ENCODE measurements at regions not wholly inside any gene's neighbourhood (a gene's known extent, or its start where the extent isn't known, plus 50 kb on each side); places are given as distances from the start of the nearest gene placed in this dataset.

DNA sequence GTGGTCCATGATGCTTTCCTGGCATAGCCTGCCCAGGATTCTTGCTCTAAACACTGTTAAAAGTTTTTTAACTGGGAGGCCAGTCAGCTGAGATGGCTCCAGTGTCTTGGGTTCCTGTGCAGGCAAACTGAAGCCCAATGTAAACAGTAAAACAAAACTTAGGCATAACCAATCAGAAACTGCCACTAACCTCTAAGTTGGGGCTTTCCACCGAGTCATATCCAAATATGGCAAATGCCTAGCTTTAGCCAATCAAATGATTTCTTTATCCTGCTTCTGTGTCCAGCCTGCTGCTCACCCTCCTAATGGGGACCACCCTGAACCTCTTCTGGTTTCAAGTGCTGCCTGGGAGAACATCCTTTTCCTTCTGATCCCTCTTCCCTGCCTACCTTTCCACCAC is 277.9 kb downstream of the EMP1 start:
- no peak for ATAC-seq (ENCODE audit: low FRiP score)
- DNase-seq (ENCODE audit: low spot score) = no peak
- TF ChIP-seq, protein P1, sequence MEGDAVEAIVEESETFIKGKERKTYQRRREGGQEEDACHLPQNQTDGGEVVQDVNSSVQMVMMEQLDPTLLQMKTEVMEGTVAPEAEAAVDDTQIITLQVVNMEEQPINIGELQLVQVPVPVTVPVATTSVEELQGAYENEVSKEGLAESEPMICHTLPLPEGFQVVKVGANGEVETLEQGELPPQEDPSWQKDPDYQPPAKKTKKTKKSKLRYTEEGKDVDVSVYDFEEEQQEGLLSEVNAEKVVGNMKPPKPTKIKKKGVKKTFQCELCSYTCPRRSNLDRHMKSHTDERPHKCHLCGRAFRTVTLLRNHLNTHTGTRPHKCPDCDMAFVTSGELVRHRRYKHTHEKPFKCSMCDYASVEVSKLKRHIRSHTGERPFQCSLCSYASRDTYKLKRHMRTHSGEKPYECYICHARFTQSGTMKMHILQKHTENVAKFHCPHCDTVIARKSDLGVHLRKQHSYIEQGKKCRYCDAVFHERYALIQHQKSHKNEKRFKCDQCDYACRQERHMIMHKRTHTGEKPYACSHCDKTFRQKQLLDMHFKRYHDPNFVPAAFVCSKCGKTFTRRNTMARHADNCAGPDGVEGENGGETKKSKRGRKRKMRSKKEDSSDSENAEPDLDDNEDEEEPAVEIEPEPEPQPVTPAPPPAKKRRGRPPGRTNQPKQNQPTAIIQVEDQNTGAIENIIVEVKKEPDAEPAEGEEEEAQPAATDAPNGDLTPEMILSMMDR (IDR thresholded peaks at IDR 0.05) = no peak

DNA sequence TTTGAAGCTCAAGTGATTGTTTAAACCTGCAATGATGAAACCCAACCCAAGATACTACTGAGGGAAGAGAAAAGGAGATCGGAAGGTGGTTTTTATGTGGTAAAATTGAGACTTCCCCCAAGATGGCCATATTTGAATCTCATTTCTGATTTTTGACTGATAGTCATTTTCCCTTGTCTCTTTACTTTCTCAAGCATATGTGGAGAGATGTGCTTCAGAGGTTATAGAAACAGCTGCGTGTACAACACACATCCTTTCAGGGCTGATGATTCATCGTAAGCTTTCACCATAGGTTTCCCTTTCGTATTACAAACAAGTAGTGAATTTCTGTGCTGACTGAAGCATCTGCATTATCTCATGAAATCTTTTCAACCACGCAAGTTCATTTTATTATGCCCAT is 276.2 kb downstream of the EMP1 start:
- TF ChIP-seq, protein P1 (IDR thresholded peaks at IDR 0.05) = no peak
- ATAC-seq (ENCODE audit: low FRiP score) = no peak
- DNase-seq (ENCODE audit: low spot score) = no peak

DNA sequence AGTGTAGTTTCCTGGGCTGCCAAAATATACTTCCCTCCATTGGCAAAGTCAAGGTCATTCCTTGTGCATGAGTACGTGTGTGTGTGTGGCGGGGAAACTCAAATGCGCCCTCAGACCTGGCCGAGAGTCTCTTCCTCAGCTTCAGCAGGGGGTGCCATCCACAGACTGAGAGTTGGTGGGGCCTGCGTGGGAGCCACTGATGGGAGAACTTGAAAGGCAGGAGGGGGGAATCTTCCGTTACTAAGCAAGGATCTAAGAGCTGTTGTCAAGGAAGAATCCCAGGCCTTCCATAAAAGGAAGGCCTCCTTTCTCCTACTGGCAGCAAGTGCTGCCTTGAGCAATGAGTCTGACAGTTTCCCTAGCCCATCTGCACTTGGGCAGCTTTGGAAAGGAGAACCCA is 274.9 kb downstream of the EMP1 start:
- ATAC-seq (ENCODE audit: low FRiP score) (no peak), DNase-seq (ENCODE audit: low spot score) (no peak)
- TF ChIP-seq, protein P1 (IDR thresholded peaks at IDR 0.05) = no peak

DNA sequence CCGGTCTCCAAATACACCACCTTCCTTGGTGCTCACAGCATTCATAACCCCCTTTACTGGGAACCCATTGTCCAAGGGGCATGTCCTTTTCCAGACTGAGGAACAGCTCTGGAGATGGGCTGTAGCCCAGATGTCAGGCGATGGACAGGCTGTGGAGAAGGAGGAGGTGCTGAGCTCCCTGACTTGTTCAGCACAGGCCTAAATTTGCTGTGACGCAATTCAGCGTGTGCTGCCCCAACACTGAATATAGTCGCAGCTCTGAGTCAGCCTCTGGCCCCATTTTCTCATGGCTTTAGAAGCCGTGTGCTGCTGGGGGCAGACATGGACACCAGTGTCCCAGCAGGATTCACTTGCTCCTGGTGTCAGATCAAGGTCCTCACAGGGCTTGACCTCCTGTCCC is 269.1 kb downstream of the EMP1 start:
- TF ChIP-seq, protein P1 (IDR thresholded peaks at IDR 0.05) = no peak
- ATAC-seq (ENCODE audit: low FRiP score) = no peak
- DNase-seq (ENCODE audit: low spot score) = no peak

DNA sequence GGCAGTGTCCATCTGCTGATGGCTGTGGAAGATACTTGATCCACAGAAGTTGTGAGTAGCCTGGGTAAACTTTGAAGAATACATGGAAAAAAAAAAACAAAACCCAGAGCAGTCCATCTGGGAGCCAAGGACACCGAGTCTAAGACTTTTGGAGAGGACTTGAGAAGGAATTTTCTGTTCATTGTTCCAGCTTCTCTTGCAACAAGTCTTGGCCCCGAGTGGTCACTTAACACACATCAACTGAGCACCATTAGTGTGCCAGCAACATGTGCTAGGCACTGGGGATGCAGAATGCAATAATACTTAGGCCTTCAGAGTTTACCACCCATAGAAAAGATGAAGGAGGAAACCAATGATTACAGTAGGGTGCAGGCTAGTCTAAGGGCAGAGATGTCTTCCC is 266.7 kb downstream of the EMP1 start:
- DNase-seq (ENCODE audit: low spot score) (no peak), ATAC-seq (ENCODE audit: low FRiP score) (no peak)
- TF ChIP-seq, protein P1 (IDR thresholded peaks at IDR 0.05) = no peak

DNA sequence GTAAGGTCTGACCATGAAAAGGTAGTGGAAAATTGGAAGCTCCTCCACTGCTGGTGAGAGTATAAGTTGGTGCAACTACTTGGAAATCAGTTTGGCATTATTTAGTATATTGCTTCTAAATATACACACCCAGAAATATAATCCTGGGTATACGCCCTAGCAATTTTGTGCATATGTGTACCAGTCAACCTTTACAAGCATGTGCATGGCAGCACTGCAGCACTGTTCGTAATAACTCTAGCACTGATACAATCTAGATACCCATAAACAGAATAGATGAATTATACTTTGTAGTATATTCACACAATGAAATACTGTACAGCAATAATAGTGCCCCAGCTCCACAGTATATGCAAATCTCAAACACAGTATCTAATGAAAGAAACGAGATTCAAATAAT is 265.9 kb downstream of the EMP1 start:
- TF ChIP-seq, protein P1 (IDR thresholded peaks at IDR 0.05) = no peak
- no peak for ATAC-seq (ENCODE audit: low FRiP score)
- no peak for DNase-seq (ENCODE audit: low spot score)

DNA sequence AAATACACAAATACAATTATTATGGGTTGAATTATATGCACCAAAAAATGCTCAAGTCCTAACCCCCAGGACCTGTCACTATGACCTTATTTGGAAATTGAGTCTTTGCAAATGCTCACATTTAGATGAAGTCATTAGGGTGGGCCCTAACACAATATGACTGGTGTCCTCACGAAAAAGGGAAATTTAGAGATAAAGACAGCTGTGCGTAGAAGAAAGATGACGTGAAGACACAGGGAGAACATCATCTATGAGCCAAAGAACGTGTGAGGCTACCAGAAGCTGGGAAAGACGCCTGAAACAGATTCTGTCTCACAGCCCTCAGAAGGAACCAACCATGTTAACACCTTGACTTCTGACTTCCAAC is 259.2 kb downstream of the EMP1 start:
- TF ChIP-seq, protein P1 (IDR thresholded peaks at IDR 0.05) = no peak
- ATAC-seq (ENCODE audit: low FRiP score) = no peak
- no peak for DNase-seq (ENCODE audit: low spot score)
